IgD-negative memory B cell (primary cell): ENCODE measurements at regions not wholly inside any gene's neighbourhood (a gene's known extent, or its start where the extent isn't known, plus 50 kb on each side); places are given as distances from the start of the nearest gene placed in this dataset.

ENCODE experiments used
- H3K27ac Mint-ChIP-seq, 3 donors: one replicate each; pipeline ENCODE4 v1.8.0; 2020 to 2022; ENCODE audit warnings: mild to moderate bottlenecking in 3 of 3, mixed read lengths in 3 of 3, moderate library complexity in 1 of 3
- H3K27me3 Mint-ChIP-seq: one replicate; pipeline ENCODE4 v1.8.0; 2021; ENCODE audit warnings: mixed read lengths
- H3K36me3 Mint-ChIP-seq: one replicate; pipeline ENCODE4 v1.8.0; 2020; ENCODE audit warnings: mild to moderate bottlenecking, mixed read lengths
- H3K4me1 Mint-ChIP-seq, 3 donors: one replicate each; pipeline ENCODE4 v1.8.0; 2020 to 2022; ENCODE audit warnings: mixed read lengths in 3 of 3, mild to moderate bottlenecking in 1 of 3
- H3K4me3 Mint-ChIP-seq, 4 donors: one replicate each; pipeline ENCODE4 v1.8.0; 2020 to 2022; ENCODE audit warnings: mild to moderate bottlenecking in 4 of 4, mixed read lengths in 4 of 4, moderate library complexity in 3 of 4
- H3K9me3 Mint-ChIP-seq, 3 donors: one replicate each; pipeline ENCODE4 v1.8.0; 2020 to 2021; ENCODE audit warnings: mixed read lengths in 3 of 3, mild to moderate bottlenecking in 1 of 3

DNA sequence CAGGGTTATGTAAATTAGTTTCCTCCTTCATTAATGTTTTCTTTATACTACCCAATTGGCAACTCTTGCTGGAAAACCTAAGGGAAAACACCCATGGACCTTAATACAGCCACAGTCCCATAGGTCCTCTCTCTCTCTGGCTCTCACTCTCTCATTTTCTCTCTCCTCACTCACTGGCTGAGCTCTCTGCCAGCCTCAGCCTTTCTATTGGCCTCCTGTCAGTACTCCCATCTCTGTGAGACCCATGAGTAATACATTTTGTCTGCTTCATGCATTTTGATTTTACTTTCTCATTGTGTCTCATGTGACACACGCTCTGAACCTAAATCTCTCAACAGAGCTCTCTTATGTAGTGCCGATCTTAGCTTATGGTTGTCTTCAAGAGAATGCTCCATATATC is 907.5 kb downstream of the C6orf118 start:
- no peak overlapping the region for H3K4me3 Mint-ChIP-seq
- H3K27ac Mint-ChIP-seq: no peak overlapping the region
- peaks cover 0 to 2% (median 0%) of the 10 kb centered on the region in 3 donors for H3K4me1 Mint-ChIP-seq
- no peaks in the 10 kb centered on the region for H3K27me3 Mint-ChIP-seq
- H3K36me3 Mint-ChIP-seq: no peaks in the 10 kb centered on the region
- peaks cover 0 to 2% (median 0%) of the 10 kb centered on the region in 3 donors for H3K9me3 Mint-ChIP-seq

DNA sequence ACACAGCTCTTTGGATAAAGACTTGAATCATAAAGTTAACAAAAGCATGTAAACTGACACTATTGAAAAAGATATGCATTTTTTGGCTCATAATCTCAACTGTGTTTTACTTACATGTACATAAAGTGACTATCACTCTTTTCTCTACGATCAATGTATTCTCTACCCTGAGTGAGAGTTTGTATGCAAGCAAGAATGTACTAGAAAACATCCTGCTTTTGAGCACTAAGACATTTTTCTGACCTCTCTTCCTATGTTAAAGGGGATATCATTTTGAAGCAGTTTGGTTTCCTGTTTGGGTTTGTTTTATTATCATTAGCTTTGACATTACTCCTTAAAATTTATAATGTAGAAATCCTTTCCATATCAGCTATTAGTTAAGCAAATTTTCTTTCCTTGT is 910.8 kb downstream of the C6orf118 start:
- Mint-ChIP-seq H3K4me3 (no peak overlapping the region), H3K4me1 (peaks cover 0 to 3% (median 0%) of the 10 kb centered on the region in 3 donors), H3K9me3 (peaks cover 0 to 7% (median 0%) of the 10 kb centered on the region in 3 donors), H3K27me3 (no peaks in the 10 kb centered on the region), H3K36me3 (no peaks in the 10 kb centered on the region), H3K27ac (no peak overlapping the region)

DNA sequence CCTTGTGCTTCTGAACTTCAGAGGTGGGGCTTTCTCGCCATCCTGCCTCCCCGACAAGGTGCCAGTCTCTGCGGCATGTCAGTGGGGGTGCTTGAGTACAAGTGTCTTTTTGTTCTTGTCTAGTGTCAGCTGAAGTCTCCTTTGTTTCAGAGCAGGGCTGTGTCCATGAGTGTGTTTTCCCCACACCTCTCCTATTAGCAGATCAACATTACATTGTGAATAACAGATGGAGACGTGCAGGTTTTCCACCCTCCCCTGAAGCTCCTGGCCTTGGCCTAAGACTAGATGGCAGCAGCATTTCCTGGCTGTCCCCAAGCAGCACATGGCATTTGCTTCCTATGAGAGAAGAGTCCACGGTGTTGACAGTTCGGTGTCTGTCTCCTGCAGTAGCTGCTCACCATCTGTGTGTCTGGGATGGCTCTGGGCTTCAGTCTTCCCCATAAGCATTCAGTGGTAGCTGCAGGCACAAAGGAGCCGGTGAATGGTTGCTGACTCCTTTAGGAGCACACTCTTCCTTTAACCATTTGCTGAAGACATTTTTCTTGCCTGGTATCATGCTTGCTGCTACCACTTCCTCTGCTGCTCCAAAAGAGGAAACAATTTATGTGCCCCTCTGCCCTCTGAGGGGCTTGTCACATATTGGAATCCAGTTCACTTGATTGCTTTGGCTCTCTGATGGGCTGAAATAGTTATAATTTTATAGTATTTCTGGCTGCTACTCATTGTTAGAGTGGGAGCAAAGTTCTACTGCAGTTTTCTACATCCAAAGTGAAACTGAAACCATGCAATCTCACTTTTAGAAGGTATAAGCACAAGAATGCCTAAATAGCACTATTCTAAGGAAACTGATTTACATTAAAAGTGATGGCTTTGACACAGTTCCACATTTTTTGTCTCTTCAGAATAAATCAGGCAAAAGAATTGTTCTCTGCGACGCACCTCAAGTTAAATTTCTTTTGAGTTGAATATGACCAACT is 913.0 kb downstream of the C6orf118 start:
- Mint-ChIP-seq H3K4me1 (peaks cover 0 to 3% (median 0%) of the 10 kb centered on the region in 3 donors), H3K27me3 (no peaks in the 10 kb centered on the region)

DNA sequence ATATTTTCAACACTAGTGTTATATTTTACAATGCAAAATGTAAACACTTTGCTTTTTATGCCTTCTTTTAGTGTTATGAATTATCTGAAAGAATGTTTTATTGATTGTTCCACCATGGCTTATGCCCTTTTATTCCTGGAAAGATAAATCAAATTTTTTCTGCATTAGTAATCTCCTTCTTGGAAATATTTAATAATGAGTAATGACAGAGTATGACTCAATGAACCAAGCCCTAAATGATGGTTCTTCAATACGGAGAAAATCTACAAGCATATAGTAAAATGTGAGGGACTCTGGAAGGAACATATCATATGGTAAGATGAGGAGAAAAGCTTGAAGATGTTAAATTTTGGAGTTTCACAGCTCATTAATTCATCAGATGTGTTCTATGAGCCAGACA is 929.6 kb downstream of the C6orf118 start:
- H3K4me1 Mint-ChIP-seq: no peaks in the 10 kb centered on the region
- H3K27me3 Mint-ChIP-seq: no peaks in the 10 kb centered on the region
- H3K9me3 Mint-ChIP-seq: peaks cover 3 to 8% (median 4%) of the 10 kb centered on the region in 3 donors
- no peak overlapping the region for H3K27ac Mint-ChIP-seq
- no peak overlapping the region for H3K4me3 Mint-ChIP-seq
- H3K36me3 Mint-ChIP-seq: no peaks in the 10 kb centered on the region

More for the DNA sequence above, 913.0 kb downstream of the C6orf118 start:
- no peak overlapping the region for H3K4me3 Mint-ChIP-seq
- no peaks in the 10 kb centered on the region for H3K36me3 Mint-ChIP-seq
- peaks cover 0 to 7% (median 0%) of the 10 kb centered on the region in 3 donors for H3K9me3 Mint-ChIP-seq
- no peak overlapping the region for H3K27ac Mint-ChIP-seq

DNA sequence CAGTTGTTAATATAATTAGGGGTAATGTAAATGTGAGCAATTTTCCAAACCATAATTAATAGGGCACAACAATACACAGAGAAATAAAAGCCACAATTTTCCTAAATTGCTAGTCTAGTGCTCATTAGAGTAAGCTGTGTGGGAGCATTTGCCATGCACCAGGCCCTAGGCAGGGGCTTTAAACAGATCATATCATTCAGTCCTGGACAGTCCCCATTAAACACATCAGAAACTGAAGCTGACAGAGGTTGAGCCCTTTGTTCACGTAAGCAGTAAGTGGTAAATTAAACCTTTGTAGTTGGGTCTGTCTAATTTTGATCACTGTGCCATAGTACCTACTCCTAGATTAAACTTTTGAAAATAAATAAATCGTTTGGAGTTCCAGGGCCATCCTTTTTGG is 931.1 kb downstream of the C6orf118 start:
- Mint-ChIP-seq H3K36me3 (no peaks in the 10 kb centered on the region), H3K27me3 (no peaks in the 10 kb centered on the region), H3K4me3 (no peak overlapping the region), H3K4me1 (no peaks in the 10 kb centered on the region), H3K9me3 (peaks cover 3 to 8% (median 4%) of the 10 kb centered on the region in 3 donors), H3K27ac (no peak overlapping the region)

DNA sequence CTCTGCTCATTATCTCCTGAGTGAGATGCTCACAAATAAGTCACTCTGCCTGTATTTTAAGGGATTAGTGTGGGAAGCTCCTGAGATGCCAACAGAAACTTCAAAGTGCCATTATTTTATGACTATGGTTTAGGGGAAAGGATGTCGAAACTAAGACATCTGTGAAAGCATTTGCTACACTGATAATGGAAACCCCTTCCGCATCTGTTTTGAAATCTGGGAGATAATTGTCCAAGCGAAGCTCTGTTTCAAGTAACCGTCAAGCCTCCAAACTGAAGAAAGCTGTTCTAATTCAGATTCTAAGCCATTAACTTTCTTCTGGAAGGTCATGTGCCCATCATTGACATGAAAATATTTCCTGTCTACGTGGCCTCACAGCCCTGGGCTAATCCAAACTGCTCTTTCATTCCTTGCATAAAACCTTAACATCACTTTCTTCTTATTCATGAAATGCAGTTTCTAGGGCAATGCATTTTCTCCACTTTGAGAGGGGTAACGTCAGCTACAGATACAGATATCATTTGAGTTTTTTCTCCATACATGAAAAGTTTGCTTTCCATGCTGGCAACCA is 932.0 kb downstream of the C6orf118 start:
- no peaks in the 10 kb centered on the region for H3K27me3 Mint-ChIP-seq
- H3K9me3 Mint-ChIP-seq: peaks cover 0 to 8% (median 4%) of the 10 kb centered on the region in 3 donors
- no peak overlapping the region for H3K27ac Mint-ChIP-seq
- H3K4me3 Mint-ChIP-seq: no peak overlapping the region
- no peaks in the 10 kb centered on the region for H3K4me1 Mint-ChIP-seq
- no peaks in the 10 kb centered on the region for H3K36me3 Mint-ChIP-seq

DNA sequence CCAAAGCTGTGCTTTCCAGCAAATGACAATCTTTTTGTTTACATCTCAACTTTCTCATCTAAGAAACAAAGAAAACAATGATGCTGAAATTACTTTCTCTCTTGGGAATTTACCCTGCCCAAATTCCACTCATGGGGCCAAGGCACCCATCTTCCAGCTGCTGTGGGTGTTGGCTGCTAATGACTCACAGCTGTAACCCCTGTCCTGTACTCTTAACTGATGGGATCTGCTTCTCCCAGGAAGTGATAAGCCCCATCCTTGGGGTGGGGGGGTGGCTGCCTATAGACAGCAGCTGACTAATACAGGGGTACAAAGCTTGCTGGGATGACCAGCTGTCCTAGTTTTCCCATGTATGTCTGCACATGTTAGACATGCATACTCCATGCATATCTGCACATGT is 938.6 kb downstream of the C6orf118 start:
- Mint-ChIP-seq H3K4me1 (peaks cover 0 to 2% (median 0%) of the 10 kb centered on the region in 3 donors), H3K27ac (no peak overlapping the region), H3K9me3 (peaks cover 1 to 8% (median 3%) of the 10 kb centered on the region in 3 donors), H3K4me3 (no peak overlapping the region), H3K27me3 (no peaks in the 10 kb centered on the region), H3K36me3 (no peaks in the 10 kb centered on the region)

DNA sequence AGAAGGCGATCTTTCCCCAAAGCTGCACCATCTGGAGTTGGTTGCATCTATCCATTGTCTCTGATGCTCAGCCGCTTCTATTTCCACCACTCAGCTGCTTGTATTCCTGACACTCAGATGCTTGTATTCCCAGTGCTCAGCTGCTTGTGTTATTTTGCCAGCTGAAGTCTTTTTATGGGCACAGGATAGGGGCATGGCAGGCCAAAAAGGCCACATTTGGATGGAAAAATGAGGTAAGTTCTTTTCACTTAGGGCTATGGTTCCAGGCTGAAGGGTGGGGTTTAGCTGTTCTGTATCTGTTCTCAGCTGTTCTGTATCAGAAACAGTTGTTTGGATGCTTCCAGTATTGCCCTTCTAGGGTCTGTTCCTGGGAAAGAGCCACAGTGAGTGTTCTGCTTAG is 944.9 kb downstream of the QKI start:
- Mint-ChIP-seq H3K4me1 (no peaks in the 10 kb centered on the region), H3K27ac (no peak overlapping the region), H3K27me3 (no peaks in the 10 kb centered on the region), H3K9me3 (peaks cover 2 to 20% (median 11%) of the 10 kb centered on the region in 3 donors), H3K36me3 (no peaks in the 10 kb centered on the region), H3K4me3 (no peak overlapping the region)

DNA sequence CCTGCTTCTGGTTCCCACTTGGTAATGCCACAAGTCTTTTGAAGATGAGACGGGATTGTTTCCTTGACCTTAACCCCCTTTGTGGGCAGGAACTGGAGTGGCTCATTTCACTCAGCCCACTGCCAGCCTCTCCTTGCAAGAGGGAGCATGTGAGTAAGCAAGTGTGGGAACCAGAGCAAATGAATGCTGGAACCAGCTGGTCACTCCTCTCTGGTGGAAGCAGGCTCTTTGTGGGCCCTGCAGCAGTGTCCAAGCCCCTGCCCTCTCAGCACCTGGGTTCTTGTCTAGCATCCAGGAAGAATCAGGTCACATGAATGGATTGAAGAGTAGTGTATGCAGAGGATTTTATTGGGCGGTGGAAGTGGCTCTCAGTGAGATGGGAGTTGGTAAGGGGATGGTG is 944.5 kb downstream of the QKI start:
- H3K4me1 Mint-ChIP-seq: no peaks in the 10 kb centered on the region
- no peaks in the 10 kb centered on the region for H3K36me3 Mint-ChIP-seq
- no peak overlapping the region for H3K27ac Mint-ChIP-seq
- H3K9me3 Mint-ChIP-seq: peaks cover 2 to 20% (median 11%) of the 10 kb centered on the region in 3 donors
- no peaks in the 10 kb centered on the region for H3K27me3 Mint-ChIP-seq
- H3K4me3 Mint-ChIP-seq: no peak overlapping the region

DNA sequence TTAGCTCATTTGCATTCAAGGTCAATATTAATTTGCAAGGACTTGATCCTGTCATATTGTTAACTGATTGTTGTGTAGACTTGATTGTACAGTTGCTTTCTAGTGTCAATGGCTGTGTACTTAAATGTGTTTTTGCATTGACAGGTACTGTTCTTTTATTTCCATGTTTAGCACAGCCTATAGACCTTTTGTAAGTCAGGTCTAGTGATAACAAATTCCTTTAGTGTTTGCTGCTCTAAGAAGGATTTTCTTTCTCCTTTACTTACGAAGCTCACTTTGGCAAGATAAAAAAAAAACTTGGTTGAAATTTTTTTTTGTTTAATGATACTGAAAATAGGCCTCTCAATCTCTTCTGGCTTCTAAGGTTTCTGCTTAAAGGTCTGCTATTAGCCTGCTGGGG is 942.3 kb downstream of the QKI start:
- peaks cover 8 to 20% (median 14%) of the 10 kb centered on the region in 3 donors for H3K9me3 Mint-ChIP-seq
- no peaks in the 10 kb centered on the region for H3K27me3 Mint-ChIP-seq
- H3K27ac Mint-ChIP-seq: no peak overlapping the region
- H3K4me3 Mint-ChIP-seq: no peak overlapping the region
- no peaks in the 10 kb centered on the region for H3K4me1 Mint-ChIP-seq
- no peaks in the 10 kb centered on the region for H3K36me3 Mint-ChIP-seq

DNA sequence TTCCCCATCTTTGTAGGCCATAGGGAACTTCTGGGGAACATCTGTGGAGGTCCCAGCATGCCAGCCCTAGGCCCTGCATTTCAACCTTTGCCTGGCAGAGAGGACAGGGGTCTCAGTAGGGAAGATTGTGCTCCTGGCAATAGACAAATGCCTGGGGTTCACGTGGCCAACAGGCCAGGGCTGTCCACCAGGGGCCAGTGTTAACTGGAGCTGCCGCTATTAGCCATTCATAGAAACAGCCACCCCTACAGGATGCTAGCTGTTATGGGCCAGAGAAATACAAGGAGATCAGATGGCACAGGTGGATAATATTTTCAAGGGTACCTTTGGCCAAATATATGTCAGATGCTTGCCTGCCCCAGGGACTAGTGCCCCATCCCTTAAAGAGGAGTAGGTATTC is 932.9 kb downstream of the QKI start:
- Mint-ChIP-seq H3K27me3 (no peaks in the 10 kb centered on the region), H3K4me3 (no peak overlapping the region), H3K36me3 (no peaks in the 10 kb centered on the region), H3K27ac (no peak overlapping the region), H3K9me3 (peaks cover 0 to 1% (median 0%) of the 10 kb centered on the region in 3 donors), H3K4me1 (no peaks in the 10 kb centered on the region)

DNA sequence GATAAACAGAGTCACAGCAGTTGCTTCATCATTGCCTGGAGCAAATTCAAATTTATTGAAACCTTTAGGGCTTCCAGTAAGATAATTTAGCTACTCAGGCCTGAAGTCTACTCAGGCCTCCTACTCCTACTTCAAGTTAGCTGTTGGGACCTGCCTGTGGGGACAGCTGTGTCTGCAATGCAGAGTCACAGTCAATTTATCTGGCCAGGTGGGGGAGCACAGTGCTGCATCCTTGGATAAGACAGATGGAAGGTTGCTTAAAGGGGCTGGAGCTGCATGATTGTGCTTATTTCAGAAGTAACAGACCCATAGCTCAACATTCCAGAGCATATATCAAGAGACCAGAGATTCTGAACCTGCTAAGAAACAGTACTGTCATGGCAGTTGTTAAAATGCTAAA is 932.1 kb downstream of the QKI start:
- Mint-ChIP-seq H3K27me3 (no peaks in the 10 kb centered on the region), H3K9me3 (peaks cover 0 to 3% (median 0%) of the 10 kb centered on the region in 3 donors), H3K4me1 (no peaks in the 10 kb centered on the region), H3K27ac (no peak overlapping the region), H3K4me3 (no peak overlapping the region), H3K36me3 (no peaks in the 10 kb centered on the region)

DNA sequence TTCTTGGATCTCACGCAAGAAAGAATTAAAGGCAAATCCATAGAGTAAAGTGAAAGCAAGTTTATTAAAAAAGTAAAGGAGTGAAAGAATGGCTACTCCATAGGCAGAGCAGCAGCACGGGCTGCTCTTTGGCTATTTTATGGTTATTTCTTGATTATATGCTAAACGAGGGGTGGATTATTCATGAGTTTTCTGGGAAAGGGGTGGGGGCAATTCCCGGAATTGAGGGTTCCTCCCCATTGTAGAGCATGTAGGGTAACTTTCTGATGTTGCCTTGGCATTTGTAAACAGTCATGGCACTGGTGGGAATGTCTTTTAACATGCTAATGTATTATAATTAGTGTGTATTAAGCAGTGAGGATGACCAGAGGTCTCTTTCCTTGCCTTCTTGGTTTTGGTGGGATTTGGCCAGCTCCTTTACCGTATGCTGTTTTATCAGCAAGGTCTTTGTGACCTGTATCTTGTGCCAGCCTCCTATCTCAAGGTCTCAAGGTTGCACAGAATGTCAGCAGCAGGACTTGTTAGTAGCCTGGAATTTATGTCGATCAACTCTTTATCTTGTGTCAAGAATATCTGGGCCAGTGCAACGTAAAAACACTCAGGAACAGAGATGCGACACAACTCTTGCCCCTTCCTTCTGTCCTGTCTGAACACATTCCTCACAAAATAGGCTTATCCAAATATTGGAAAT is 931.4 kb downstream of the QKI start:
- H3K9me3 Mint-ChIP-seq: peaks cover 0 to 3% (median 0%) of the 10 kb centered on the region in 3 donors
- H3K4me3 Mint-ChIP-seq: no peak overlapping the region
- no peaks in the 10 kb centered on the region for H3K27me3 Mint-ChIP-seq
- H3K27ac Mint-ChIP-seq: no peak overlapping the region
- H3K4me1 Mint-ChIP-seq: no peaks in the 10 kb centered on the region
- no peaks in the 10 kb centered on the region for H3K36me3 Mint-ChIP-seq

DNA sequence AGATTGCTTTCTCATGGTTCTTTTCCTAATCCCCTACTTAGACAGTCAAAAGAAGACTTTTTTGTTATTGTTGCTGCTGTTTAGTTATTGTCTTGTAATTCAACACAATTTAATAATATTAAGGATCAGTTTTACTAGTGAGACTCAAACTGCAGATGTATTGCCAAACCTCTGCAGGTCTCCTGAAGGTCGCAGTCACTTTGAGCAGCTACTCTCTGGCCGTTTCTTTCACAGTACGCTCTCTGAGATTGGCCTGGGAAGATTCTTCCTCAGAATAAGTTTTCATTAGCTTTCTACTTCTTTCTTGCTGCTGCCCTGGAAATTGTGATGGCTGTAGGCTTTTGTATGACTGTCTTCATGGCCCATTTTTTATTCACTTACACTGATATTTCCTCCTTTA is 930.8 kb downstream of the QKI start:
- Mint-ChIP-seq H3K4me1 (no peaks in the 10 kb centered on the region), H3K36me3 (no peaks in the 10 kb centered on the region), H3K9me3 (peaks cover 0 to 3% (median 0%) of the 10 kb centered on the region in 3 donors), H3K4me3 (no peak overlapping the region), H3K27me3 (no peaks in the 10 kb centered on the region), H3K27ac (no peak overlapping the region)

DNA sequence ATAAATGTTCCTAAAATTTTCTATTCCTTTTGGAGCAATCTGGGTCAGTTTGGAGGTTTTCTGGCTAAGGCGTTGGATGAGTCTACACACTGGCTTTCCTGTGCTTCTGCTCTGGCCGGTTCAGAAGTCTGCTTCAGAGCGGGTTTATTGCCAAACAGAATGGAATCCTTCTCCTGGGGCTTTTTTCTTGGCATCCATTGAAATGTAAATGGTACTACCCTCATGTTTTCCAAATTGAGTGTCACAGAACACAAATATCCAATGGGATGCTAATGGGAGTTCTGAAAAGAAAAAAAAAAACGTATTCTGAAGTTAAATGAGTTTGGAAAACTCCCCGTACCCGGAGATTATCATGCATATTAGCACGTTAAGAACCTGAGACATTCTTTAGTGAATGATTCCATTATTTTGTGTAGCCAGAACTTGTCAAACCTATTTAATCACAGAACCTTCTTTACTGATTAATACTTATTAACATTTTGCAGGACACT is 930.3 kb downstream of the QKI start:
- Mint-ChIP-seq H3K27ac (no peak overlapping the region), H3K4me1 (no peaks in the 10 kb centered on the region), H3K36me3 (no peaks in the 10 kb centered on the region), H3K9me3 (peaks cover 0 to 3% (median 0%) of the 10 kb centered on the region in 3 donors), H3K4me3 (no peak overlapping the region), H3K27me3 (no peaks in the 10 kb centered on the region)
